Panc1 (cell line): ENCODE measurements at regions not wholly inside any gene's neighbourhood (a gene's known extent, or its start where the extent isn't known, plus 50 kb on each side); places are given as distances from the start of the nearest gene placed in this dataset.

Experiments used
- ATAC-seq: fragments of 200-7000 bp; cut with Tn5 transposase; 2 replicates; pipeline ENCODE4 v1.9.1; 2020; ENCODE audit warnings: mild to moderate bottlenecking, moderate library complexity
- BruUV-seq: library from RNA; stranded (reverse); fragments of 400-500 nt; replicated peaks from 2 replicates; lab custom pipeline; 2021; lab: Mats Ljungman, UMichigan
- CTCF ChIA-PET: fragments of 300-600 bp; sonication (Branson Sonifier 250); formaldehyde crosslinking; loops from one replicate; lab custom pipeline; 2022; ENCODE audit warnings: antibody characterized with exemption; lab: Charles Lee
- POLR2A ChIA-PET: fragments of 300-600 bp; sonication (Branson Sonifier 250); formaldehyde crosslinking; loops from one replicate; lab custom pipeline; 2022; ENCODE audit warnings: antibody characterized with exemption; lab: Charles Lee
- DNase-seq: peaks from one replicate; pipeline ENCODE4 v3.0.0-alpha.2; 2010; ENCODE audit warnings: low read depth, low spot score
- H3K27ac ChIP-seq: 2 replicates; pipeline ENCODE4 v1.5.1; 2011; ENCODE audit warnings: mild to moderate bottlenecking, low read length, inconsistent platforms
- H3K27me3 ChIP-seq: fragments of 200-500 bp; sonication (Bioruptor generic); 2 replicates; pipeline ENCODE4 v1.6.0; 2014; ENCODE audit warnings: low read length, inconsistent platforms; ENCODE audit not compliant: control insufficient read depth, insufficient read depth
- H3K36me3 ChIP-seq: fragments of 200-500 bp; sonication (Bioruptor generic); 2 replicates; pipeline ENCODE4 v1.5.1; 2014; ENCODE audit warnings: inconsistent platforms, mild to moderate bottlenecking, low read length, moderate library complexity; ENCODE audit not compliant: control insufficient read depth, insufficient read depth
- H3K4me1 ChIP-seq: 2 replicates; pipeline ENCODE4 v1.5.1; 2011; ENCODE audit warnings: inconsistent platforms, mild to moderate bottlenecking, low read length, moderate library complexity; ENCODE audit not compliant: control insufficient read depth, insufficient read depth
- H3K4me3 ChIP-seq, 2 experiments: 2 replicates each; pipeline ENCODE4 v1.5.1; 2011 to 2012; ENCODE audit warnings: low read depth in 2 of 2, low read length in 2 of 2, mild to moderate bottlenecking in 2 of 2, inconsistent platforms in 1 of 2, moderate library complexity in 1 of 2
- H3K9me3 ChIP-seq: fragments of 200-500 bp; sonication (Bioruptor generic); 2 replicates; pipeline ENCODE4 v1.5.1; 2014; ENCODE audit warnings: low read depth, mild to moderate bottlenecking, inconsistent platforms, low read length, moderate library complexity; ENCODE audit not compliant: control insufficient read depth, insufficient read depth
- POLR2AphosphoS5 ChIP-seq: IDR thresholded peaks from 2 replicates; pipeline ENCODE4 v1.6.1; 2012; ENCODE audit warnings: mild to moderate bottlenecking, low read depth, low read length, moderate library complexity
- SIN3A ChIP-seq: IDR thresholded peaks from 2 replicates; pipeline ENCODE4 v1.6.1; 2012; ENCODE audit warnings: low read depth, mild to moderate bottlenecking, low read length, moderate library complexity, borderline replicate concordance; ENCODE audit not compliant: insufficient read depth
- TCF7L2 ChIP-seq: IDR thresholded peaks from 2 replicates; pipeline ENCODE4 v1.6.1; 2011; ENCODE audit warnings: mild to moderate bottlenecking, low read depth, low read length, inconsistent platforms
- in situ Hi-C: cut with HindIII; loops from 2 replicates; pipeline ENCODE4 v1.10.0; 2016; ENCODE audit warnings: low sequenced_read_pairs, low pct_unique_long_range_greater_than_20kb
- intact Hi-C: fragments of 100-400 bp; cut with micrococcal nuclease; formaldehyde crosslinking; loops from one replicate; pipeline ENCODE4 v1.10.0; 2022; ENCODE audit not compliant: unreplicated experiment
- TF ChIP-seq, protein P1 (sequence below): fragments of 450-650 bp; IDR thresholded peaks from 2 replicates; pipeline ENCODE4 v1.5.1; 2017; ENCODE audit warnings: mild to moderate bottlenecking
- TF ChIP-seq, protein P2 (sequence below), 2 experiments: IDR thresholded peaks; 2 replicates each; pipeline ENCODE4 v1.6.1; 2011 to 2012; ENCODE audit warnings: low read depth in 2 of 2, control low read depth in 1 of 2, low read length in 1 of 2, mild to moderate bottlenecking in 1 of 2, moderate library complexity in 1 of 2; ENCODE audit not compliant: insufficient read depth in 1 of 2

DNA sequence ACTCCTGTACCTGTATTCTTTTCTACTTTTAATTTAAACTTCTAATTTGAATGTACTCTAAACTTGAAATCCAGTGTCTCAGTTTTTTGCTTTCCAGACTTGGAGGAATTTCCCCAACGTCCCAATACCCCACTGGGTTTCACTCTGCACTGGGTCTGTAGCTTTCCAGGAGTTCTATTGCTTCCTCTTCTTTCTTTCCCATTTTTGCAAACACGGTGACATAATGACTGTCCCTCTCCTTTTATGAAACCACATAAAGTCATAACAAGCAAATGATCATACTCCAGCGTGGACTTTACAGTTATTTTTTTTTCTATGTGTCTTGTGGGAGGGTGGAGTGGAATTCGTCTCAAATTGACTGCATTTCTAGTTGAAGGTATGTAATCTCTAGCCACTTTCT, 97.1 kb downstream of the FASLG start:
- Histone ChIP-seq H3K27me3 (peaks cover 2% of the 10 kb centered on the region; the same call in 1 of the 2 replicates), H3K9me3 (no peaks in the 10 kb centered on the region), H3K4me3 (no peak overlapping the region), H3K4me1 (no peaks in the 10 kb centered on the region), H3K27ac (no peak overlapping the region), H3K36me3 (no peaks in the 10 kb centered on the region)
- BruUV-seq, result no TSS peak
- CTCF ChIA-PET, result no interaction called here
- in situ Hi-C loops (no loop called here), intact Hi-C loops (no loop called here)
- ATAC-seq (no peak), DNase-seq (no peak)
- TF ChIP-seq POLR2AphosphoS5 (no peak), SIN3A (no peak), TCF7L2 (no peak)
- TF ChIP-seq, protein P1, sequence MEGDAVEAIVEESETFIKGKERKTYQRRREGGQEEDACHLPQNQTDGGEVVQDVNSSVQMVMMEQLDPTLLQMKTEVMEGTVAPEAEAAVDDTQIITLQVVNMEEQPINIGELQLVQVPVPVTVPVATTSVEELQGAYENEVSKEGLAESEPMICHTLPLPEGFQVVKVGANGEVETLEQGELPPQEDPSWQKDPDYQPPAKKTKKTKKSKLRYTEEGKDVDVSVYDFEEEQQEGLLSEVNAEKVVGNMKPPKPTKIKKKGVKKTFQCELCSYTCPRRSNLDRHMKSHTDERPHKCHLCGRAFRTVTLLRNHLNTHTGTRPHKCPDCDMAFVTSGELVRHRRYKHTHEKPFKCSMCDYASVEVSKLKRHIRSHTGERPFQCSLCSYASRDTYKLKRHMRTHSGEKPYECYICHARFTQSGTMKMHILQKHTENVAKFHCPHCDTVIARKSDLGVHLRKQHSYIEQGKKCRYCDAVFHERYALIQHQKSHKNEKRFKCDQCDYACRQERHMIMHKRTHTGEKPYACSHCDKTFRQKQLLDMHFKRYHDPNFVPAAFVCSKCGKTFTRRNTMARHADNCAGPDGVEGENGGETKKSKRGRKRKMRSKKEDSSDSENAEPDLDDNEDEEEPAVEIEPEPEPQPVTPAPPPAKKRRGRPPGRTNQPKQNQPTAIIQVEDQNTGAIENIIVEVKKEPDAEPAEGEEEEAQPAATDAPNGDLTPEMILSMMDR, result no peak
- TF ChIP-seq, protein P2, sequence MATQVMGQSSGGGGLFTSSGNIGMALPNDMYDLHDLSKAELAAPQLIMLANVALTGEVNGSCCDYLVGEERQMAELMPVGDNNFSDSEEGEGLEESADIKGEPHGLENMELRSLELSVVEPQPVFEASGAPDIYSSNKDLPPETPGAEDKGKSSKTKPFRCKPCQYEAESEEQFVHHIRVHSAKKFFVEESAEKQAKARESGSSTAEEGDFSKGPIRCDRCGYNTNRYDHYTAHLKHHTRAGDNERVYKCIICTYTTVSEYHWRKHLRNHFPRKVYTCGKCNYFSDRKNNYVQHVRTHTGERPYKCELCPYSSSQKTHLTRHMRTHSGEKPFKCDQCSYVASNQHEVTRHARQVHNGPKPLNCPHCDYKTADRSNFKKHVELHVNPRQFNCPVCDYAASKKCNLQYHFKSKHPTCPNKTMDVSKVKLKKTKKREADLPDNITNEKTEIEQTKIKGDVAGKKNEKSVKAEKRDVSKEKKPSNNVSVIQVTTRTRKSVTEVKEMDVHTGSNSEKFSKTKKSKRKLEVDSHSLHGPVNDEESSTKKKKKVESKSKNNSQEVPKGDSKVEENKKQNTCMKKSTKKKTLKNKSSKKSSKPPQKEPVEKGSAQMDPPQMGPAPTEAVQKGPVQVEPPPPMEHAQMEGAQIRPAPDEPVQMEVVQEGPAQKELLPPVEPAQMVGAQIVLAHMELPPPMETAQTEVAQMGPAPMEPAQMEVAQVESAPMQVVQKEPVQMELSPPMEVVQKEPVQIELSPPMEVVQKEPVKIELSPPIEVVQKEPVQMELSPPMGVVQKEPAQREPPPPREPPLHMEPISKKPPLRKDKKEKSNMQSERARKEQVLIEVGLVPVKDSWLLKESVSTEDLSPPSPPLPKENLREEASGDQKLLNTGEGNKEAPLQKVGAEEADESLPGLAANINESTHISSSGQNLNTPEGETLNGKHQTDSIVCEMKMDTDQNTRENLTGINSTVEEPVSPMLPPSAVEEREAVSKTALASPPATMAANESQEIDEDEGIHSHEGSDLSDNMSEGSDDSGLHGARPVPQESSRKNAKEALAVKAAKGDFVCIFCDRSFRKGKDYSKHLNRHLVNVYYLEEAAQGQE (IDR thresholded peaks at IDR 0.05; ENCODE audit: insufficient read depth in 1 of 2, low read depth in 2 of 2, low read length in 1 of 2), result no peak
- POLR2A ChIA-PET, result no interaction called here

DNA sequence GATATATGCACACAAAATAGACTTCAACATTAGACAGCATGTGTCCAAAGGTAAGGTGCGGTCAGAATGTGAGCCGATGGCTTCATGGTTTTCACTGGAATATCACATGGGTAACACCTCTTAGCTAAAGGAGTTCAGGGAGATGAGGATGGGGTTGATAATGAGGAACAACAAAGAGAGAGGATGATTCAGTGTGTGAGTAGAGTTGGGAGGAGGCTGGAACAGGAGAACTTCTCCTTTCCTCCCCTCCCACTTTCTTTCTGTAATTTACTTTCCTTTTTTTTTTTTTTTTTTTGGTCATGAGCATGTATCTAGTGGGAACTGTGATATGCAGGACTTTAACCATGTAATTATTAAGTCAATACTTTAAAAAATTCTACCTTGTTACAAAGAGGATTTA, 99.4 kb downstream of the FASLG start:
- in situ Hi-C loops, result no loop called here
- CTCF ChIA-PET, result no interaction called here
- no peak for DNase-seq

More for the DNA sequence above, 99.4 kb downstream of the FASLG start:
- H3K27me3 ChIP-seq, result 0 out of 2 replicates have a peak, but pooled peaks cover 2% of the 10 kb centered on the region
- TF ChIP-seq, protein P1, result no peak
- TF ChIP-seq POLR2AphosphoS5 (no peak), SIN3A (no peak), TCF7L2 (no peak)
- TF ChIP-seq, protein P2 (IDR thresholded peaks at IDR 0.05; ENCODE audit: insufficient read depth in 1 of 2, low read depth in 2 of 2, low read length in 1 of 2), result no peak
- H3K4me3 ChIP-seq, result no peak overlapping the region
- POLR2A ChIA-PET, result no interaction called here
- no peaks in the 10 kb centered on the region for H3K4me1 ChIP-seq
- H3K27ac ChIP-seq, result no peak overlapping the region
- no peaks in the 10 kb centered on the region for H3K36me3 ChIP-seq
- no peaks in the 10 kb centered on the region for H3K9me3 ChIP-seq
- ATAC-seq, result no peak
- intact Hi-C loops, result no loop called here
- BruUV-seq, result no TSS peak
